ENCODE measurements at regions not wholly inside any gene's neighbourhood (a gene's known extent, or its start where the extent isn't known, plus 50 kb on each side); places are given as distances from the start of the nearest gene placed in this dataset.

DNA sequence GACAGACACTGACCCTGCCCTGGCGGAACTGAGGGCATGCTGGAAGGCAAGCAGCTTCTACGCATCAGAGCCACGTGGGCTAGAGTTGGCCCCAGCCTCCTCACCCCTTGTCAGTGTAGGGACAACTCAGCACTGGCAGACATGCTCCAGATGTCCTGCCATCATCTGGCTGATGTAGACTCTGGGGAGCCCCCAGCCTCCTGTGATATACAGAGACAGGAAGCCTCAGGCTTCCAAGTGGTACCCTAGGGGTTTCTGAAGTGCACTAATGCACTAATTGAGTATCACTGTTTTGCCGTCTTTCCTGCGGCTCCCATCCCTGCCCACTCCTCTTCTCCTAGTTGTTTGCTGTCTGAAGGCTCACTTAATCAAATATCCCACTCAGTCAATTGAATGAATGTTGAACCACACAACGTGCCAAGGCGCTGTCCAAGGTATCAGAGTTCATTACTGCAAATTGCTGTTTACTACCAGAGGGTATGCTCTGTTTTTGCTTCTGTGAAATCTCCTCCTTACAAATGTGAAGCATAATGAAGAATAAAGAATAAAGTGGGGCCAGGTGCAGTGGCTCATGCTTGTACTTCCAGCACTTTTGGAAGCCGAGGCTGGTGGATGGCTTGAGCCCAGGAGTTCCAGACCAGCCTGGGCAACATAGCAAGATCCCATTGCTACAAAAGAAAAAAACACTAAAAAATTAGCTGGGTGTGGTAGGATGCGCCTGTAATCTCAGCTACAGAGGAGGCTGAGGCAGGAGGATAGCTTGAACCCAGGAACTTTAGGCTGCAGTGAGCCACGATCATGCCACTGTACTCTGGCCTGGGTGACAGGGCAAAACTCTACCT, 76.4 kb upstream of the ZBTB18 start:
- H3K4me1 ChIP-seq (ENCODE audit: control insufficient read depth in 1 of 2, insufficient read depth in 2 of 2, low read length in 2 of 2), result no peaks in the 10 kb centered on the region
- H3K9me2 ChIP-seq (ENCODE audit: insufficient read depth), result no peaks in the 10 kb centered on the region
- no peaks in the 10 kb centered on the region for H3K9me3 ChIP-seq (ENCODE audit: control insufficient read depth in 1 of 2, insufficient read depth in 1 of 2, low read depth in 1 of 2, low read length in 2 of 2)
- DNase-seq (ENCODE audit: low read depth, low spot score), result no peak
- H3K4me2 ChIP-seq (ENCODE audit: low read length), result no peak overlapping the region
- POLR2A ChIA-PET, result no interaction called here
- H3K27ac ChIP-seq (ENCODE audit: low read depth, low read length), result no peak overlapping the region
- H3K79me2 ChIP-seq (ENCODE audit: insufficient read depth, low read length), result no peaks in the 10 kb centered on the region
- intact Hi-C loops (cut with micrococcal nuclease), result no loop called here
- RAD21 ChIA-PET (ENCODE audit: low non-redundant PET in 1 of 2, low total read pairs in 2 of 2, uncharacterized antibody in 2 of 2, unreplicated experiment in 2 of 2), result no interaction called here
- BruUV-seq (replicated peaks), result no TSS peak
- CTCF ChIA-PET, result no interaction called here
- no peak for ATAC-seq
- no peak overlapping the region for H2AFZ ChIP-seq (ENCODE audit: low read depth, low read length, poor library complexity, severe bottlenecking)
- H3K9ac ChIP-seq (ENCODE audit: low read length), result no peak overlapping the region
- TF ChIP-seq, protein P1, sequence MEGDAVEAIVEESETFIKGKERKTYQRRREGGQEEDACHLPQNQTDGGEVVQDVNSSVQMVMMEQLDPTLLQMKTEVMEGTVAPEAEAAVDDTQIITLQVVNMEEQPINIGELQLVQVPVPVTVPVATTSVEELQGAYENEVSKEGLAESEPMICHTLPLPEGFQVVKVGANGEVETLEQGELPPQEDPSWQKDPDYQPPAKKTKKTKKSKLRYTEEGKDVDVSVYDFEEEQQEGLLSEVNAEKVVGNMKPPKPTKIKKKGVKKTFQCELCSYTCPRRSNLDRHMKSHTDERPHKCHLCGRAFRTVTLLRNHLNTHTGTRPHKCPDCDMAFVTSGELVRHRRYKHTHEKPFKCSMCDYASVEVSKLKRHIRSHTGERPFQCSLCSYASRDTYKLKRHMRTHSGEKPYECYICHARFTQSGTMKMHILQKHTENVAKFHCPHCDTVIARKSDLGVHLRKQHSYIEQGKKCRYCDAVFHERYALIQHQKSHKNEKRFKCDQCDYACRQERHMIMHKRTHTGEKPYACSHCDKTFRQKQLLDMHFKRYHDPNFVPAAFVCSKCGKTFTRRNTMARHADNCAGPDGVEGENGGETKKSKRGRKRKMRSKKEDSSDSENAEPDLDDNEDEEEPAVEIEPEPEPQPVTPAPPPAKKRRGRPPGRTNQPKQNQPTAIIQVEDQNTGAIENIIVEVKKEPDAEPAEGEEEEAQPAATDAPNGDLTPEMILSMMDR (IDR thresholded peaks at IDR 0.05 in 2 of 3, conservative IDR thresholded peaks at IDR 0.05 in 1 of 3; ENCODE audit: borderline replicate concordance in 1 of 3, insufficient read depth in 1 of 3, low read depth in 2 of 3, low read length in 2 of 3), result no peak
- TF ChIP-seq REST (IDR thresholded peaks at IDR 0.05; ENCODE audit: low read depth), result peak; percentile 65
- H3K4me3 ChIP-seq (replicated peaks in 1 of 2; ENCODE audit: low read depth in 1 of 2, low read length in 2 of 2), result no peak overlapping the region
- H4K20me1 ChIP-seq (ENCODE audit: insufficient read depth), result no peaks in the 10 kb centered on the region
- peaks cover 38% of the 10 kb centered on the region for H3K27me3 ChIP-seq (ENCODE audit: insufficient read depth, low read length)
- H3K36me3 ChIP-seq (ENCODE audit: control insufficient read depth in 1 of 2, insufficient read depth in 2 of 2, low read length in 2 of 2), result no peaks in the 10 kb centered on the region
